ENCODE measurements at regions not wholly inside any gene's neighbourhood (a gene's known extent, or its start where the extent isn't known, plus 50 kb on each side); places are given as distances from the start of the nearest gene placed in this dataset.
"Not testable (repeated sequence)": the region's sequence is repeated elsewhere in the genome, so short reads cannot be mapped to it uniquely, and the experiment has no call there.

GRCh38 chr5:25412116-25412661, 767.4 kb upstream of the CDH10 start:
- DNase-seq (ENCODE audit: low read depth in 2 of 2), result no peak
- no peak overlapping the region for H3K4me3 ChIP-seq (replicated peaks in 1 of 2; ENCODE audit: low read depth in 2 of 2, low read length in 2 of 2)
- TF ChIP-seq, protein P1, sequence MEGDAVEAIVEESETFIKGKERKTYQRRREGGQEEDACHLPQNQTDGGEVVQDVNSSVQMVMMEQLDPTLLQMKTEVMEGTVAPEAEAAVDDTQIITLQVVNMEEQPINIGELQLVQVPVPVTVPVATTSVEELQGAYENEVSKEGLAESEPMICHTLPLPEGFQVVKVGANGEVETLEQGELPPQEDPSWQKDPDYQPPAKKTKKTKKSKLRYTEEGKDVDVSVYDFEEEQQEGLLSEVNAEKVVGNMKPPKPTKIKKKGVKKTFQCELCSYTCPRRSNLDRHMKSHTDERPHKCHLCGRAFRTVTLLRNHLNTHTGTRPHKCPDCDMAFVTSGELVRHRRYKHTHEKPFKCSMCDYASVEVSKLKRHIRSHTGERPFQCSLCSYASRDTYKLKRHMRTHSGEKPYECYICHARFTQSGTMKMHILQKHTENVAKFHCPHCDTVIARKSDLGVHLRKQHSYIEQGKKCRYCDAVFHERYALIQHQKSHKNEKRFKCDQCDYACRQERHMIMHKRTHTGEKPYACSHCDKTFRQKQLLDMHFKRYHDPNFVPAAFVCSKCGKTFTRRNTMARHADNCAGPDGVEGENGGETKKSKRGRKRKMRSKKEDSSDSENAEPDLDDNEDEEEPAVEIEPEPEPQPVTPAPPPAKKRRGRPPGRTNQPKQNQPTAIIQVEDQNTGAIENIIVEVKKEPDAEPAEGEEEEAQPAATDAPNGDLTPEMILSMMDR (IDR thresholded peaks at IDR 0.05; ENCODE audit: low read depth, low read length), result no peak

DNA sequence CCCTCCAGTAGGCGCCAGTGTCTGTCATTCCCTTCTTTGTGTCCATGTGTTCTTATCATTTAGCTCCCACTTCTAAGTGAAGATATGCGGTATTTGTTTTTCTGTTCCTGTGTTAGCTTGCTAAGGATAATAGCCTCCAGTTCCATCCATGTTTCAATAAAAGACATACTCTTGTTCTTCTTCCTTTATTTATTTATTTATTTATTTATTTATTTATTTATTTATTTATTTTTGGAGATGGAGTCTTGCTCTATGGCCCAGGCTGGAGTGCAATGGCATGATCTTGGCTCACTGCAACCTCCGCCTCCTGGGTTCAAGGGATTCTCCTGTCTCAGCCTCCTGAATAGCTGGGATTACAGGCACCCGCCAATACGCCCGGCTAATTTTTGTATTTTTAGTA, 762.6 kb upstream of the CDH10 start:
- not testable (repeated sequence) for DNase-seq (ENCODE audit: low read depth in 2 of 2); H3K4me3 ChIP-seq (replicated peaks in 1 of 2; ENCODE audit: low read depth in 2 of 2, low read length in 2 of 2)

- TF ChIP-seq, protein P1 (IDR thresholded peaks at IDR 0.05; ENCODE audit: low read depth, low read length), result no peak
- no peak overlapping the region for H3K4me3 ChIP-seq (replicated peaks in 1 of 2; ENCODE audit: low read depth in 2 of 2, low read length in 2 of 2)
These were observed 761.1 kb upstream of the CDH10 start for GRCh38 chr5:25405850-25406249.

GRCh38 chr5:25399878-25400480, 755.2 kb upstream of the CDH10 start:
- H3K4me3 ChIP-seq (replicated peaks in 1 of 2; ENCODE audit: low read depth in 2 of 2, low read length in 2 of 2), result no peak overlapping the region
- DNase-seq (ENCODE audit: low read depth in 2 of 2), result no peak
- TF ChIP-seq, protein P1 (IDR thresholded peaks at IDR 0.05; ENCODE audit: low read depth, low read length), result no peak

More at GRCh38 chr5:25405850-25406249, 761.1 kb upstream of the CDH10 start:
- DNase-seq (ENCODE audit: low read depth in 2 of 2), result no peak

DNA sequence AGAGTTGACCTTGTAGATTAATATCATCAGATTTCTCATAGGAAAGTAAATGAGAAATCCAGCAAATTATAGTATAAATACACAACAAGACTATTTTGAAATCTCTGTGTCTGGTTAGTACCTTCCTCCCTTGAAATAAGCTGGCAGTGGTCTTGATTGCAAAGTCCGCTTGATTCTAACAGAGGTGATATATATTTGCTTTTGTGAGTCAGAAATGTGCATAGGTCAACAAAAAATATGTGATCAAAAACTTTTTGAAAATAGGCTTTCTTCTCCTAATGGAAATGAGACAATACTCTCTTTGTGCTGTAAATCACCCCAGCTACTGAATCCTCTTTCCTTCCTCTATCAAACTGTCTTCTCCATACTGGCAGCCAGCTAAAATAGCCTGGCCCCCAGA, 749.2 kb upstream of the CDH10 start:
- H3K4me3 ChIP-seq (replicated peaks in 1 of 2; ENCODE audit: low read depth in 2 of 2, low read length in 2 of 2), result no peak overlapping the region
- DNase-seq (ENCODE audit: low read depth in 2 of 2), result no peak
- TF ChIP-seq, protein P1 (IDR thresholded peaks at IDR 0.05; ENCODE audit: low read depth, low read length), result no peak

DNA sequence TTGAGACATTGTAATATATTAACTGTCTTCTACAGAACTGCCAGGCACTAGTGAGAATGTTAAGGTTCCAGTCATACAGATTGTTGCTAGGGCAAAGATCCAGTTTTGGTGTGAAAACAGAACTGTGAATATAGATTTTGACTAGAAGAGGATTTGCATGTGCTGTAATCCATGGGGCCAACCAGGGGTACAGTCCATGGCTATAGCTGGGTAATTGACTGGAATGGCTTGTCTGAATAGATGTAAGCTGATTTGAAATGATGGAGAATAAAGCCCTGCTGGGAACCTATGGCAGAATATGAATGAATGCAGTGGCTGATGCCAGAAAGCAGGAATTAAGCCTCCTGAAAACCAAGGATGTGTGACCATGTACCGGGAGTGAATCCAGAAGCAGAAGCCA, 748.5 kb upstream of the CDH10 start:
- no peak for DNase-seq (ENCODE audit: low read depth in 2 of 2)
- H3K4me3 ChIP-seq (replicated peaks in 1 of 2; ENCODE audit: low read depth in 2 of 2, low read length in 2 of 2), result no peak overlapping the region
- TF ChIP-seq, protein P1 (IDR thresholded peaks at IDR 0.05; ENCODE audit: low read depth, low read length), result no peak

DNA sequence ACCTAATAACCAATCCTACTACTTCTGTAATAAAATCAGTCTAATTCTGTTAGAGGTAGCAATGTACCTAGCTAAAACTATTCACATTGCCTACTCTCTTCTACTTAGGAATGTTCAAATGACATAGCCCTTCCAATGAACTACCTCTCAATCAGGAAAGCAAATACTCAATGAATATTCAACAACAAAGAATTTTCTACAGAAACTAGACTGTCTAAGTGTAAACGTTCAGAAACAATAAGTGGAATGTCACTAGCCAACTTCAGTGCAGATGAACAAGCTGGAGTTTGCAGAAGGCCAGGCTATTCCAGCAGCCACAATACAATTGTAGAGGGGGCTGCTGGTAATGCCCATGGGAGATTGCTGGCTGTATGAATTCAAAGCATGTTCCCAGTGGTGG, 743.2 kb upstream of the CDH10 start:
- TF ChIP-seq, protein P1 (IDR thresholded peaks at IDR 0.05; ENCODE audit: low read depth, low read length), result no peak
- H3K4me3 ChIP-seq (replicated peaks in 1 of 2; ENCODE audit: low read depth in 2 of 2, low read length in 2 of 2), result no peak overlapping the region
- DNase-seq (ENCODE audit: low read depth in 2 of 2), result no peak
